Effector memory CD8-positive, alpha-beta T cell (primary cell): ENCODE measurements at regions not wholly inside any gene's neighbourhood (a gene's known extent, or its start where the extent isn't known, plus 50 kb on each side); places are given as distances from the start of the nearest gene placed in this dataset.

ENCODE experiments used
- ATAC-seq: fragments of 150-1000 bp; cut with Tn5 transposase; replicated peaks from 2 replicates; pipeline ENCODE4 v1.10.0; 2021; ENCODE audit warnings: mild to moderate bottlenecking, moderate library complexity
- DNase-seq, 3 experiments: peaks; one replicate each; pipeline ENCODE4 v3.0.0; 2021
- H3K27ac Mint-ChIP-seq, 2 donors: one replicate each; pipeline ENCODE4 v1.8.0; 2022; ENCODE audit warnings: mild to moderate bottlenecking in 2 of 2, mixed read lengths in 2 of 2, moderate library complexity in 2 of 2
- H3K27me3 Mint-ChIP-seq, 2 donors: one replicate each; pipeline ENCODE4 v1.8.0; 2022; ENCODE audit warnings: mixed read lengths in 2 of 2
- H3K36me3 Mint-ChIP-seq: one replicate; pipeline ENCODE4 v1.8.0; 2022; ENCODE audit warnings: mild to moderate bottlenecking, moderate library complexity, mixed read lengths; ENCODE audit not compliant: insufficient read depth
- H3K4me1 Mint-ChIP-seq, 2 donors: one replicate each; pipeline ENCODE4 v1.8.0; 2022; ENCODE audit warnings: low read depth in 2 of 2, mixed read lengths in 2 of 2
- H3K4me3 Mint-ChIP-seq, 2 donors: one replicate each; pipeline ENCODE4 v1.8.0; 2022; ENCODE audit warnings: mild to moderate bottlenecking in 2 of 2, mixed read lengths in 2 of 2, moderate library complexity in 2 of 2
- H3K9me3 Mint-ChIP-seq, 2 donors: one replicate each; pipeline ENCODE4 v1.8.0; 2022; ENCODE audit warnings: mixed read lengths in 2 of 2

DNA sequence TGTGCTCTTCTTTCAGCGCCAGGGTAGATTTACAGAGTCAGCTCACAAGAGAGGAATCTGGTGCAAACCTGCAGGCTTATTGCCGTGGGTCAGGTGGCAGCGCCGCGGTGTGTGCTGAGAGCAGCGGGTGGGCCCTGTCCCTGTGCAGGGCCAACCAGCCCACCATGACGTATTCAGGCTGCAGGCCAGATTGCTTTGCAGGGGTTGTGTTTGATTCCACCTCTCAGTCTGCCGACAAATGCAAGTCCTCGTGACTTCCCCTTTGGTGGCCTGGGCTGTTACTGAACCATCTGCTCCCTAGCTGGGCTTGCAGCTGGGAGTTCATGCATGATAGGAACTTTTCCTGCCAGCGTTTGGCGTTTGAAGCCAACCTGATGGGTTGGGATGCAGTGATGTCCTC, 66.7 kb upstream of the LEP start:
- no peak for ATAC-seq
- DNase-seq, result no peak
- H3K27ac Mint-ChIP-seq, result no peak overlapping the region
- H3K9me3 Mint-ChIP-seq, result no peaks in the 10 kb centered on the region
- H3K4me1 Mint-ChIP-seq, result peaks cover 0 to 4% of the 10 kb centered on the region in 2 donors
- peaks cover 26 to 70% of the 10 kb centered on the region in 2 donors for H3K27me3 Mint-ChIP-seq
- no peak overlapping the region for H3K4me3 Mint-ChIP-seq
- peaks cover 3% of the 10 kb centered on the region for H3K36me3 Mint-ChIP-seq

DNA sequence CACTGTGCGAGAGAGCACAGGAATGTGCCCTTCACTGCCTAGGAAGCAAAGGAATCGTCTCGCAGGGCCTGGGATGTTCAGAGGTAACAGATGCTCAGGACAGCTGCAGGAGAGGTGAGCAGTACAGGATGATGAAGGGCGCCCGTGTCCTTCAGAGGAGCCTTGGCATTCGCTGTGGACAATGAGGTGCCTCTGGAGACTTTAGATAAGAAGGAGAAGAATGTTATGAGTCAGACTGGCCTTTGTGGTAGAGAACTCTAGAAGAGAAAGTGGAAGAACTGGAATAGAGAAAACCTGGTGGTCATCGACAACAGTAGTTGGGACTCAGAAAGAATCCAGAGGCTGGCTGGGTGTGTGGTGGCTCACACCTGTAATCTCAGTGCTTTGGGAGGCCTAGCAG, 64.4 kb upstream of the LEP start:
- H3K4me3 Mint-ChIP-seq, result no peak overlapping the region

DNA sequence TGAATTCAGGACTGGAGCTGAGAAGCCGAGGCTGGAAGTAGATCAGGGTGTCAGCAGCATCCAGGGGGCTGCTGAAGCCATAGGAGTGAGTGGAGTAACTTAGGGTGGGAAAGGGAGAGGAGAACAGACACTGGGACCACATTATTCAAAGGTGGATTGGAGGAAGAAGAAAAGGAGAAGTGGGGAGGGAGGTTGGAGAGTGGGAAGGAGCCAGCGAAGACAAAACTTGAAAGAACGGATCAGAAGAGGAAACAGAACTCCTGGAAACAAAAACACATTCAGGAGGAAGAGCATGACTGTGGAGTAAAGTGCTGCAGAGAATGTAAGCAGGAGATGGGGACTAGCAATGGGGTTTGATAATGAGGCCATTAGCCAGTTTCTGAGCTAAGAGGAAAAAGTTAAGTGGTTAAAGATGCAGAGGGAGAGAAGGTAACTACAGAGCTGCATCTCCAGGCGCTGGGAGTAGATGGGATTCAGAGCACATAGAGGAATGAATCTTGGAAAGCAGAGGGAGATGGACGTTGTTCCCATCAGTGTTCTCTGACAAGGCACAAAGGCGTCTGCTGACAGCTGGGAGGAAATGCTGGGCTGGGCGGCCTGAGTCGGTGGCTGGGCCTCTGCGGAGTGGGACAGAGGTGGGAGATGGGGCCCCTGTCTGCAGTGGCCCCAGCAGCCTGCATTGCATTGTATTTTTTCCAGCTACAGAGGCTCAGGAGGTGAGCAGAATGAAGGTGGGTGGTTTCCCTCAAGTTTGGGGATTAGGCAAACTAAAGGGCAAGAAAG, 63.1 kb upstream of the LEP start:
- H3K4me1 Mint-ChIP-seq, result peaks cover 0 to 2% of the 10 kb centered on the region in 2 donors
- ATAC-seq (no peak), DNase-seq (no peak)
- no peaks in the 10 kb centered on the region for H3K9me3 Mint-ChIP-seq
- no peak overlapping the region for H3K4me3 Mint-ChIP-seq
- peaks cover 42 to 74% of the 10 kb centered on the region in 2 donors for H3K27me3 Mint-ChIP-seq
- no peaks in the 10 kb centered on the region for H3K36me3 Mint-ChIP-seq
- H3K27ac Mint-ChIP-seq, result no peak overlapping the region

More for the DNA sequence above, 64.4 kb upstream of the LEP start:
- H3K4me1 Mint-ChIP-seq, result peaks cover 0 to 4% of the 10 kb centered on the region in 2 donors
- H3K27me3 Mint-ChIP-seq, result peaks cover 31 to 67% of the 10 kb centered on the region in 2 donors
- ATAC-seq (no peak), DNase-seq (no peak)
- no peaks in the 10 kb centered on the region for H3K36me3 Mint-ChIP-seq
- H3K9me3 Mint-ChIP-seq, result no peaks in the 10 kb centered on the region
- H3K27ac Mint-ChIP-seq, result no peak overlapping the region

DNA sequence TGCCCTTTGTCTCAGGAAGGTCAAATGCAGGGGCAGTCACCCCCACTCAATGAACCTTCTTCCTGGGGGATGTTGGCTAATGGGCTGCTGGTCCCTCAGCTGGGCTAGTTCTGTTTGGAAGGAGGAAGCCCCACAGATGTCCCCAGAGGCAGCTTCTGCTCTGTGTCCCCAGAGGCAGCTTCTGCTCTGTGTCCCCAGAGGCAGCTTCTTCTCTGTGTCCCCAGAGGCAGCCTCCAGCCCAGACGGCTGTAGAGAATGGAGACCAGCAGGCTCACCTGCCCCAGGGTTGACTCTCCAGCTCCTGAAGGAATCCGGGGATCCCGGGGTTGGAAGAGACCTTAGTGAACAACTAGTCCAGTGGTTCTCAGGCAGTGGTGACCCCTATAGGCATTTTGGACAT, 62.5 kb upstream of the LEP start:
- ATAC-seq (no peak), DNase-seq (no peak)
- Mint-ChIP-seq H3K36me3 (no peaks in the 10 kb centered on the region), H3K27me3 (peaks cover 42 to 75% of the 10 kb centered on the region in 2 donors), H3K27ac (no peak overlapping the region), H3K9me3 (no peaks in the 10 kb centered on the region), H3K4me3 (no peak overlapping the region), H3K4me1 (no peaks in the 10 kb centered on the region)

DNA sequence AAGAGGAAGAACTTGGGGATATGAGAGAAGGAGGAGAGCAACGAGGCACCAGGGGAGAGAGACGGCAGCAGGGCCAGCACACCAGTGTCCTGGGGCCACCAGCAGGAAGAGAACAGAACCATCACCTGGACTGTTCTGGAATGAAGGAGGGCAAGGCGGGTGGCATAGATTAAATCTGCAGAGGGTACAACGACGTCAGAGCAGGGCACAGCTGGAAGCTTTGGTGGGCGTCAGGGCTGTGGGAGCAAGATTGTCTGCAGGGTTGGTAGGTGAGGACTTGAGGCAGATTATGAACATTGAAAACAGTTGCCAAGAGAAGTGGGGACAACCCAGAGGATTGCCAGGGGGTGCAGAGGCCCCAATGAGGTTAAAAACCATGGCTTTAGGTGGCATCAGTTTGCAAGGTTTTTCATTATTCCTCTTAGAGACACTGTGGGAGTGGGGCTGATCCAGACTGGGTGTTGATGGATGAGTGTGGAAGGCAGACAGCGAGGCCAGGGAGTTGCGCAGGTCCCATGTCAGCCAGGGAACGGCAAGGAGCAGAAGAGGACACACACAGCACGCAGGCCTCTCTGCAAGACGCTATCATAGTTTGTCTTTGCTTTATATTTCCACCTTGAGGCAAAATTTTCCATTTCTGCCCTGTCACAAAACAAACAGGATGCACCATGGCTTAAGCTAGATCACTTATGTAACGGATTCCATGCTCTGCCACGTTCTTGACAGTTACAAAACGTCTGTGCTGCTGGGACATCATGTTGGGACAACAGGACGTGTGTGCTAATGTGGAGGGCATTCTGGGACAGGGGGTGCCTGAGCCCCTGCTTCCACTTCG, 52.5 kb upstream of the LEP start:
- Mint-ChIP-seq H3K4me3 (no peak overlapping the region), H3K27me3 (peaks cover 50 to 61% of the 10 kb centered on the region in 2 donors), H3K36me3 (no peaks in the 10 kb centered on the region), H3K27ac (no peak overlapping the region), H3K9me3 (peaks cover 0 to 2% of the 10 kb centered on the region in 2 donors), H3K4me1 (no peaks in the 10 kb centered on the region)
- ATAC-seq (no peak), DNase-seq (no peak)

DNA sequence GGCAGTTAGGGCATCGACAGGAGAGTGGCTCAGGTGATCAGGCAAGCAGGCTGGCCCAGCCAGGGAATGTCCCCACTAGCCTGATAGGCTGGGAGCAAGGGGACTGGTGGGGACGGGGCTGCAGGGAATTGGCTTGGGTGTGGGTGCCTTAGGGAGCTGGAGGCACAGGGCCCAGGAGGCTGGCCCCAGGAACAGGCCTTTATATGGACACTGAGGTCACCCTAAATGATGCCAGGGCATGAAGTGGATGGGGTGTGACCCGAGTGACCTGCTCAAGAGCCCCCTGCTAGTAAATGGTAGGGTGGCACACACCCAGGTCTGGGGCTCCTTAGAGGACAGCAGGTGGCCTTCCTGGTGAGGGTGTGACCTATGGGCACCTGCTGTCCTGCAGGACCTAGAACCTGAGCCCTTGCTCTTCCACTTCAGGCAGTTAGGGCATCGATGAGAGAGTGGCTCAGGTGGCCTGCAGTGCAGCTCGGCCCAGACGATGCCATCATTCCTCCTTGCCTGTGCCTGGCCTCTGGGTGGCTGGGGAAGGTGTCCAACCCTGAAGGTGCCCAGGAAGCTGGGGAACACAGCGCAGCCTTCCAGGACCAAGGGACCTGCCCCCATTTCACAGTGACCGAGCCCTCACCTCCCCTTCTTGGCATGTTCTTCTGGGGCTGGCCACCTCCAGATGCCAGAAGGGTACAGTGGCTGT, 51.7 kb upstream of the LEP start:
- Mint-ChIP-seq H3K4me3 (no peak overlapping the region), H3K4me1 (no peaks in the 10 kb centered on the region), H3K27ac (no peak overlapping the region), H3K9me3 (peaks cover 3 to 10% of the 10 kb centered on the region in 2 donors), H3K27me3 (peaks cover 44 to 53% of the 10 kb centered on the region in 2 donors), H3K36me3 (no peaks in the 10 kb centered on the region)
- DNase-seq, result no peak
- no peak for ATAC-seq

DNA sequence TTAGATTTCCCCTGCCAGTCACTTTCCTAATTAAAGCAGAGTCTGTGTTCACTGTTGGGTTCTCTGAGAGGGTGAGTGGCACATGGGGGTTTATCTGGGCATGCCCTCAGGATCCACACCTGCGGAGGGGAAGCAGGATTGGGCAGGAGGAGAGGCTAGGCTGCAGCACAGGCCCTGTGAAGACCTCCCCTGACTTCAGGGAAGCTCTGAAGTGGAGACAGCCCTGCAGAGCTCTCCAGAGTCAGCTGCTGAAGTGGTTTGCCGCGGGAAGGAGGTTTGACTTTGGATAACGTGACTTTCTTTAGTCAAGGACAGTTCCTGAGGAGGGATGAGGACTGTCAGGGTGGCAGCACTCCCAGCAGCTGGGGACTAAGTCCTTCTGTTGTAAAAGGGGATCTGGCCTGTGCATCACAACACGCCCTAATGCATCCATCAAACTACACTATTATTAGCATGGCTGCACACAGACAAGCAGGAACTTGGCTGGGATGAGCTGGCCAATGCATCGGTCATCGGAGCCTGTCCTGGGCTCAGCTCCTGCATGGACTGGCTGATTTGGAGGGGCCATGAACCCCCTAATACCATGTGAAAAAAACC, 50.9 kb upstream of the LEP start:
- no peak overlapping the region for H3K27ac Mint-ChIP-seq
- no peak for DNase-seq

DNA sequence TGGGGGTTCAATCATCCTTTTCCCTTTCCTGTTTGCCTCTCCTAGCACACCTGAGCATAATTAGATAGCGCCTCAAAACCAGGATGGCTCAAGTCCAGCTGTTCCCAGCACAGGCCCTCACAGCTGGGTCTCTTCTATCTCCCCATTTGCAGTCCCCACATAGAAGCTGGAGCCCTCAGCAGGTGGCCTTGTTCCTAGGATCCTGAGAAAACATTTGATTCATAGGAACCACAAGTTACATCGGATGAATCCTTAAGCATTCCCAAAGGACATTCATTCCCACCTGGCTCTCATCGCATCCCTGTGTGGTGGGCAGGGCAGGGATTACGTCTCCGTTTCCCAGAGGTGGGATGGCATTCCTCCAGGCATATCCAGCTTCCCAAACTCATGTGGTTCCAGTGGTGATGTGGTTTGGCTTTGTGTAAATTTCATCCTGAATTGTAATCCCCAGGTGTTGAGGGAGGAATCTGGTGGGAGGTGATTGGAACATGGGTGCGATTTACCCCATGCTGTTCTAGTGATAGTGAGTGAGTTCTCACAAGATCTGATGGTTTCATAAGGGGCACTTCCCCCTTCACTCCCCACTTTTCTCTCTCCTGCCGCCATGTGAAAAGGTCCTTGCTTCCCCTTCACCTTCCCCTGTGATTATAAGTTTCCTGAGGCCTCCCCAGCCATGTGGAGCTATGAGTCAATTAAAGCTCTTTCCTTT, 49.8 kb upstream of the LEP start:
- no peak for DNase-seq

More for the DNA sequence above, 50.9 kb upstream of the LEP start:
- ATAC-seq, result no peak
- Mint-ChIP-seq H3K4me3 (no peak overlapping the region), H3K36me3 (no peaks in the 10 kb centered on the region), H3K27me3 (peaks cover 44 to 52% of the 10 kb centered on the region in 2 donors), H3K9me3 (peaks cover 7 to 13% of the 10 kb centered on the region in 2 donors), H3K4me1 (no peaks in the 10 kb centered on the region)

More for the DNA sequence above, 49.8 kb upstream of the LEP start:
- Mint-ChIP-seq H3K27ac (no peak overlapping the region), H3K27me3 (peaks cover 42 to 52% of the 10 kb centered on the region in 2 donors), H3K4me3 (no peak overlapping the region), H3K9me3 (peaks cover 8 to 13% of the 10 kb centered on the region in 2 donors), H3K36me3 (no peaks in the 10 kb centered on the region), H3K4me1 (no peaks in the 10 kb centered on the region)
- ATAC-seq, result no peak
